ENCODE measurements at regions not wholly inside any gene's neighbourhood (a gene's known extent, or its start where the extent isn't known, plus 50 kb on each side); places are given as distances from the start of the nearest gene placed in this dataset.

DNA sequence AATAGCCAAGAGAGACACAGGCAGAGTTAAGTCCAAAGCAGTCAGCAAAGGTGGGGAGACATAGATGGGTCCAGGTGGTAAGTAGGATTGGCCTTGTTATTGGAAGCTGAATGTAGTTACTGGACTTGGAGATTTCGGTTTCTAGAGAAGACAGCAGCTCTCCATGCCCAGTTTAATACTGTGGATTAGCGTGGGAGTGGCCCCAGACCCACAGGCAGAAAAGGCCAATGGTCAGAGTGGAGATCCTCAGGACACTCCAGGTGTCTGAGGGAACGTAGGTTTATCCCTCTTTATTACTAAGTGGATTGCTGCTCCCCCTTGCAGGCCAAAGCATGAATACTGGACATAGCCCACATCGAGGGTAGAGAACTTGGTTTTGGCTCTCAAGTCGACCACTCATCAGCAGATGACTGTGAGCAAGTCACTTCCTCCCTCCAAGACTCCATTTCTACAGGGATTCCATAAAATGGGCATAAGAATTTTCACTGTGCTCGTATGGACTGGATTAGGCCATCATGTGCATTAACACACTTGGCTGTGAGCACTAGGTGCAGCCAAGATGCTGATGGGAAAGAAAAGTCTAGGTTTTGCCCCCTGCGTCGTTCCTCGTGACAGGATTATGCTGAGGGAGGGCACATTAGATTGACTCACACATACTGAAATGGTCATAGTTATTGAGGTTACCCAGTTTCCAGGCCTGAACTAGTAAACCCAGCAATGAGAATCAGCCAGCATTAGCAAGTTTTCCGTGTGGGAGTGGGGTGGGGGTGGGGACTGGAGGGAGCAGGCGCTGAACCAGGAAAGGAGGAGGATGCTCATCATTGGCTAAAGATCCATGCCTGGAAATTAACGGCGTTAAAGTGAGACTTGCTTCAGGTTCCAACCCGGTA is 225.2 kb upstream of the TPRG1 start:
- TF ChIP-seq, protein P1, sequence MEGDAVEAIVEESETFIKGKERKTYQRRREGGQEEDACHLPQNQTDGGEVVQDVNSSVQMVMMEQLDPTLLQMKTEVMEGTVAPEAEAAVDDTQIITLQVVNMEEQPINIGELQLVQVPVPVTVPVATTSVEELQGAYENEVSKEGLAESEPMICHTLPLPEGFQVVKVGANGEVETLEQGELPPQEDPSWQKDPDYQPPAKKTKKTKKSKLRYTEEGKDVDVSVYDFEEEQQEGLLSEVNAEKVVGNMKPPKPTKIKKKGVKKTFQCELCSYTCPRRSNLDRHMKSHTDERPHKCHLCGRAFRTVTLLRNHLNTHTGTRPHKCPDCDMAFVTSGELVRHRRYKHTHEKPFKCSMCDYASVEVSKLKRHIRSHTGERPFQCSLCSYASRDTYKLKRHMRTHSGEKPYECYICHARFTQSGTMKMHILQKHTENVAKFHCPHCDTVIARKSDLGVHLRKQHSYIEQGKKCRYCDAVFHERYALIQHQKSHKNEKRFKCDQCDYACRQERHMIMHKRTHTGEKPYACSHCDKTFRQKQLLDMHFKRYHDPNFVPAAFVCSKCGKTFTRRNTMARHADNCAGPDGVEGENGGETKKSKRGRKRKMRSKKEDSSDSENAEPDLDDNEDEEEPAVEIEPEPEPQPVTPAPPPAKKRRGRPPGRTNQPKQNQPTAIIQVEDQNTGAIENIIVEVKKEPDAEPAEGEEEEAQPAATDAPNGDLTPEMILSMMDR (IDR thresholded peaks at IDR 0.05; ENCODE audit: low read length), result no peak
- no peak for TF ChIP-seq EZH2phosphoT487 (IDR thresholded peaks at IDR 0.05; ENCODE audit: low read length)
- TF ChIP-seq EZH2 (optimal IDR thresholded peaks at IDR 0.05; ENCODE audit: low read depth, low read length), result no peak
